ENCODE measurements at regions not wholly inside any gene's neighbourhood (a gene's known extent, or its start where the extent isn't known, plus 50 kb on each side); places are given as distances from the start of the nearest gene placed in this dataset.

- ChIA-PET POLR2A (no interaction called here), CTCF (no interaction called here)
- ATAC-seq: no peak
- Mint-ChIP-seq H3K9me3 (no peaks in the 10 kb centered on the region), H3K27ac (no peak overlapping the region), H3K27me3 (ENCODE audit: low read depth) (no peaks in the 10 kb centered on the region), H3K36me3 (no peaks in the 10 kb centered on the region), H3K4me1 (no peaks in the 10 kb centered on the region), H3K4me3 (no peak overlapping the region)
- no peak for TF ChIP-seq SOX15 (CRISPR knock-in tag; IDR thresholded peaks at IDR 0.05)
- DNase-seq (ENCODE audit: low spot score): no peak
These were observed 136.7 kb upstream of the POF1B start for GRCh38 chrX:85516131-85516530.

DNA sequence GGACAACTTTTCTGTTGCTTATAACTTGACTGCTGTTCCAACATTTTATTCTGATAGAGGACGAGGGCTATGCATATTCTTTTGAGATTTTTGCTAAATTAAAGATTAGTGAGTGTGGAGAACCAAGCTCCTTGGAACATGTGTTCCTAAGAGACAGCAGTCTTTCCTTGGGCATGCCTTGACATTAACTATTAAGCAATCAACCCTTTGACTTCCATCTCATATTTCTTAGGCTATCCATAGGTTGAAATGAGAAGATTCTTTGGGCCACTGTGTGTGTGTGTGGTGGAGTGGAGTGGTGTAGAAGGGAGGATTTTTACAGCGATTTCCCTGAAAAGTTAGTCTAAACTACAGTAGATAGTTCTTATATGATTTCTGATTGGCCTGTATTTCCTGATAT is 127.4 kb upstream of the POF1B start:
- DNase-seq (ENCODE audit: low spot score): no peak
- TF ChIP-seq OVOL2 (CRISPR knock-in tag; IDR thresholded peaks at IDR 0.05; ENCODE audit: borderline replicate concordance) (no peak), ZNF425 (CRISPR knock-in tag; conservative IDR thresholded peaks at IDR 0.05) (no peak), CBFB (CRISPR knock-in tag; IDR thresholded peaks at IDR 0.05; ENCODE audit: low read depth) (no peak), ZNF317 (CRISPR knock-in tag; IDR thresholded peaks at IDR 0.05; ENCODE audit: borderline replicate concordance, low read depth) (no peak), CREB1 (CRISPR knock-in tag; IDR thresholded peaks at IDR 0.05) (no peak)
- ChIA-PET CTCF (no interaction called here), POLR2A (no interaction called here)
- Mint-ChIP-seq H3K27me3 (ENCODE audit: low read depth) (no peaks in the 10 kb centered on the region), H3K27ac (no peak overlapping the region), H3K4me1 (0 out of 2 replicates have a peak, but pooled peaks cover 4% of the 10 kb centered on the region), H3K9me3 (no peaks in the 10 kb centered on the region), H3K4me3 (no peak overlapping the region), H3K36me3 (no peaks in the 10 kb centered on the region)
- ATAC-seq: no peak

DNA sequence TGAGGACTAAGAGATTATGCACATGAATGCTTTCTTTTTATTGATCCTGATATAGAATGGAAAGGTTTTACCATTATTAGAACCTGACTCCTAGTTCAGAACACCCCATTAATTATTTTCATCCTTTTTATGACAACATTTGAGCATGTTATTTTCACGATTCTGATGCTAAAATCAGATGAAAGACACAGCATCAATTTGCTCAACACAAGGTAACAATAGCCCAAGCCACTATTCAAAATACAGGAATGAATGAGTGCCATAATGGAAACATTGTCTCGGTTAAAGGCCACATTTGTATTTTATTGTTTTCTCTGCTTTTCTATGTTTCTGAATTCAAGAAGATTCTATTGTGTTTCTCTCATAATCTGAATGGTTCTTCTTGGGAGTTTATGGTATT is 126.3 kb upstream of the POF1B start:
- no peak for ATAC-seq
- Mint-ChIP-seq H3K4me1 (0 out of 2 replicates have a peak, but pooled peaks cover 4% of the 10 kb centered on the region), H3K4me3 (no peak overlapping the region), H3K36me3 (no peaks in the 10 kb centered on the region), H3K27ac (no peak overlapping the region), H3K9me3 (no peaks in the 10 kb centered on the region), H3K27me3 (ENCODE audit: low read depth) (no peaks in the 10 kb centered on the region)
- ChIA-PET POLR2A (no interaction called here), CTCF (no interaction called here)
- TF ChIP-seq NFATC4 (CRISPR knock-in tag; IDR thresholded peaks at IDR 0.05) (no peak), ZNF219 (CRISPR knock-in tag; IDR thresholded peaks at IDR 0.05; ENCODE audit: borderline replicate concordance) (no peak), KAT7 (CRISPR knock-in tag; IDR thresholded peaks at IDR 0.05; ENCODE audit: borderline replicate concordance) (no peak), ZMAT4 (CRISPR knock-in tag; IDR thresholded peaks at IDR 0.05) (no peak), IRF2 (CRISPR knock-in tag; IDR thresholded peaks at IDR 0.05; ENCODE audit: borderline replicate concordance, low read depth) (no peak), ZNF416 (CRISPR knock-in tag; IDR thresholded peaks at IDR 0.05) (no peak), FOXP4 (CRISPR knock-in tag; IDR thresholded peaks at IDR 0.05) (no peak), AR (CRISPR knock-in tag; IDR thresholded peaks at IDR 0.05) (no peak), PREB (CRISPR knock-in tag; IDR thresholded peaks at IDR 0.05; ENCODE audit: borderline replicate concordance) (no peak), E2F4 (CRISPR knock-in tag; IDR thresholded peaks at IDR 0.05; ENCODE audit: borderline replicate concordance, low read depth) (no peak), ZNF263 (CRISPR knock-in tag; IDR thresholded peaks at IDR 0.05; ENCODE audit: low read depth) (no peak), MXD4 (CRISPR knock-in tag; IDR thresholded peaks at IDR 0.05; ENCODE audit: borderline replicate concordance) (no peak), E2F1 (CRISPR knock-in tag; IDR thresholded peaks at IDR 0.05) (no peak)
- TF ChIP-seq, protein P1, sequence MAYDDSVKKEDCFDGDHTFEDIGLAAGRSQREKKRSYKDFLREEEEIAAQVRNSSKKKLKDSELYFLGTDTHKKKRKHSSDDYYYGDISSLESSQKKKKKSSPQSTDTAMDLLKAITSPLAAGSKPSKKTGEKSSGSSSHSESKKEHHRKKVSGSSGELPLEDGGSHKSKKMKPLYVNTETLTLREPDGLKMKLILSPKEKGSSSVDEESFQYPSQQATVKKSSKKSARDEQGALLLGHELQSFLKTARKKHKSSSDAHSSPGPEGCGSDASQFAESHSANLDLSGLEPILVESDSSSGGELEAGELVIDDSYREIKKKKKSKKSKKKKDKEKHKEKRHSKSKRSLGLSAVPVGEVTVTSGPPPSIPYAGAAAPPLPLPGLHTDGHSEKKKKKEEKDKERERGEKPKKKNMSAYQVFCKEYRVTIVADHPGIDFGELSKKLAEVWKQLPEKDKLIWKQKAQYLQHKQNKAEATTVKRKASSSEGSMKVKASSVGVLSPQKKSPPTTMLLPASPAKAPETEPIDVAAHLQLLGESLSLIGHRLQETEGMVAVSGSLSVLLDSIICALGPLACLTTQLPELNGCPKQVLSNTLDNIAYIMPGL (CRISPR knock-in tag; IDR thresholded peaks at IDR 0.05): no peak
- DNase-seq (ENCODE audit: low spot score): no peak

All from WTC11 (cell line).